HCT116 (cell line): ENCODE measurements at regions not wholly inside any gene's neighbourhood (a gene's known extent, or its start where the extent isn't known, plus 50 kb on each side); places are given as distances from the start of the nearest gene placed in this dataset.

Experiments used
- ATAC-seq: fragments of 200-7000 bp; cut with Tn5 transposase; 2 replicates; pipeline ENCODE4 v1.9.1; 2020; ENCODE audit warnings: mild to moderate bottlenecking, moderate library complexity
- BruUV-seq: library from RNA; stranded (reverse); fragments of 400-500 nt; replicated peaks from 2 replicates; lab custom pipeline; 2021; lab: Mats Ljungman, UMichigan
- CTCF ChIA-PET: fragments of 300-600 bp; sonication (Branson Sonifier 250); formaldehyde crosslinking; loops from one replicate; lab custom pipeline; 2021; ENCODE audit warnings: antibody characterized with exemption; lab: Charles Lee
- POLR2A ChIA-PET: fragments of 300-600, 350-600 bp; sonication (Branson Sonifier 250); formaldehyde crosslinking; loops from one replicate; lab custom pipeline; 2021; ENCODE audit warnings: antibody characterized with exemption; lab: Charles Lee
- RAD21 ChIA-PET, 2 experiments: fragments of 300-600 bp; sonication (Branson Sonifier 250); formaldehyde crosslinking; loops; one replicate each; lab custom pipeline; 2023; ENCODE audit warnings: low total read pairs in 2 of 2; ENCODE audit not compliant: uncharacterized antibody in 2 of 2, unreplicated experiment in 2 of 2, low non-redundant PET in 1 of 2; lab: Charles Lee
- DNase-seq: peaks from one replicate; pipeline ENCODE4 v3.0.0-alpha.2; 2010; ENCODE audit warnings: low read depth, low spot score
- H2AFZ ChIP-seq: fragments of 200-600 bp; shearing (Covaris generic), sonication (generic); 2 replicates; pipeline ENCODE4 v1.6.1; 2017; ENCODE audit warnings: low read depth, mixed run types, mixed read lengths, antibody characterized with exemption, low read length; ENCODE audit not compliant: poor library complexity, severe bottlenecking
- H3K27ac ChIP-seq: 2 replicates; pipeline ENCODE4 v1.5.1; 2012; ENCODE audit warnings: low read depth, low read length
- H3K27me3 ChIP-seq: fragments of 200-600 bp; sonication (generic); 2 replicates; pipeline ENCODE4 v1.6.1; 2016; ENCODE audit warnings: mixed run types, low read length, mixed read lengths; ENCODE audit not compliant: insufficient read depth
- H3K36me3 ChIP-seq, 2 experiments: fragments of 200-500 bp in 1 of 2; fragments of 200-600 bp in 1 of 2; sonication (Bioruptor generic) in 1 of 2; sonication (generic) in 1 of 2; 2 replicates each; pipeline versions ENCODE4 v1.5.1 to v1.6.1; 2014 to 2016; ENCODE audit warnings: low read length in 2 of 2, inconsistent platforms in 1 of 2, mixed read lengths in 1 of 2, mixed run types in 1 of 2; ENCODE audit not compliant: insufficient read depth in 2 of 2, control insufficient read depth in 1 of 2
- H3K4me1 ChIP-seq, 2 experiments: fragments of 200-600 bp in 1 of 2; sonication (generic) in 1 of 2; 2 replicates each; pipeline versions ENCODE4 v1.5.1 to v1.6.1; 2012 to 2017; ENCODE audit warnings: low read length in 2 of 2, inconsistent platforms in 1 of 2, mild to moderate bottlenecking in 1 of 2, mixed read lengths in 1 of 2, mixed run types in 1 of 2, moderate library complexity in 1 of 2; ENCODE audit not compliant: insufficient read depth in 2 of 2, control insufficient read depth in 1 of 2
- H3K4me2 ChIP-seq: fragments of 200-600 bp; sonication (generic); 2 replicates; pipeline ENCODE4 v1.6.1; 2017; ENCODE audit warnings: mixed run types, low read length, mixed read lengths
- H3K4me3 ChIP-seq, 2 experiments: fragments of 200-600 bp in 1 of 2; sonication (generic) in 1 of 2; replicated peaks in 1 of 2; 2 replicates each; pipeline ENCODE4 v1.5.1; 2011 to 2016; ENCODE audit warnings: low read length in 2 of 2, control low read depth in 1 of 2, low read depth in 1 of 2, mild to moderate bottlenecking in 1 of 2, mixed read lengths in 1 of 2, mixed run types in 1 of 2
- H3K79me2 ChIP-seq: fragments of 200-600 bp; sonication (generic); 2 replicates; pipeline ENCODE4 v1.6.1; 2017; ENCODE audit warnings: mild to moderate bottlenecking, mixed run types, low read length, moderate library complexity, mixed read lengths; ENCODE audit not compliant: insufficient read depth
- H3K9ac ChIP-seq: fragments of 200-600 bp; sonication (generic); 2 replicates; pipeline ENCODE4 v1.6.1; 2016; ENCODE audit warnings: low read length, mixed read lengths
- H3K9me2 ChIP-seq: fragments of 200-600 bp; sonication (generic), shearing (Covaris generic); 2 replicates; pipeline ENCODE4 v1.6.1; 2017; ENCODE audit warnings: mixed run types, mild to moderate bottlenecking, moderate library complexity; ENCODE audit not compliant: insufficient read depth
- H3K9me3 ChIP-seq, 2 experiments: fragments of 200-500 bp in 1 of 2; fragments of 200-600 bp in 1 of 2; sonication (Bioruptor generic) in 1 of 2; sonication (generic) in 1 of 2; 2 replicates each; pipeline ENCODE4 v1.6.1; 2014 to 2017; ENCODE audit warnings: low read length in 2 of 2, mixed read lengths in 2 of 2, inconsistent platforms in 1 of 2, low read depth in 1 of 2, mild to moderate bottlenecking in 1 of 2, mixed run types in 1 of 2, moderate library complexity in 1 of 2; ENCODE audit not compliant: control insufficient read depth in 1 of 2, insufficient read depth in 1 of 2
- H4K20me1 ChIP-seq: fragments of 200-600 bp; sonication (generic), shearing (Covaris generic); 2 replicates; pipeline ENCODE4 v1.6.1; 2017; ENCODE audit warnings: mixed run types, mild to moderate bottlenecking, moderate library complexity; ENCODE audit not compliant: insufficient read depth
- ATF3 ChIP-seq: IDR thresholded peaks from 2 replicates; pipeline ENCODE4 v1.6.1; 2012
- CBX3 ChIP-seq: IDR thresholded peaks from 2 replicates; pipeline ENCODE4 v1.6.1; 2012; ENCODE audit warnings: low read depth
- CEBPB ChIP-seq: IDR thresholded peaks from 2 replicates; pipeline ENCODE4 v1.6.1; 2012; ENCODE audit warnings: low read depth
- EGR1 ChIP-seq: IDR thresholded peaks from 2 replicates; pipeline ENCODE4 v1.6.1; 2012; ENCODE audit warnings: low read depth
- ELF1 ChIP-seq: IDR thresholded peaks from 2 replicates; pipeline ENCODE4 v1.6.1; 2012; ENCODE audit warnings: low read depth, borderline replicate concordance
- EZH2 ChIP-seq: fragments of 200-600 bp; sonication (generic); IDR thresholded peaks from 2 replicates; pipeline ENCODE4 v1.6.1; 2017; ENCODE audit warnings: antibody characterized with exemption, mixed run types
- EZH2phosphoT487 ChIP-seq: fragments of 200-600 bp; IDR thresholded peaks from 2 replicates; pipeline ENCODE4 v1.6.1; 2018; ENCODE audit warnings: antibody characterized with exemption, borderline replicate concordance
- FOSL1 ChIP-seq: IDR thresholded peaks from 2 replicates; pipeline ENCODE4 v1.6.1; 2012; ENCODE audit warnings: low read depth
- POLR2AphosphoS5 ChIP-seq: IDR thresholded peaks from 2 replicates; pipeline ENCODE4 v1.6.1; 2011; ENCODE audit warnings: mild to moderate bottlenecking, low read depth, low read length, moderate library complexity
- REST ChIP-seq: IDR thresholded peaks from 2 replicates; pipeline ENCODE4 v1.6.1; 2012; ENCODE audit warnings: low read depth
- SP1 ChIP-seq: IDR thresholded peaks from 2 replicates; pipeline ENCODE4 v1.6.1; 2012; ENCODE audit warnings: low read depth
- SRF ChIP-seq: IDR thresholded peaks from 2 replicates; pipeline ENCODE4 v1.6.1; 2012; ENCODE audit warnings: low read depth
- TCF7L2 ChIP-seq: IDR thresholded peaks from 2 replicates; pipeline ENCODE4 v1.7.0; 2011; ENCODE audit warnings: borderline replicate concordance, inconsistent platforms; ENCODE audit not compliant: insufficient read depth, insufficient read length; ENCODE audit errors: extremely low read depth
- YY1 ChIP-seq: IDR thresholded peaks from 2 replicates; pipeline ENCODE4 v1.6.1; 2011; ENCODE audit warnings: low read length, low read depth, moderate library complexity, mild to moderate bottlenecking; ENCODE audit not compliant: insufficient replicate concordance; ENCODE audit errors: extremely low read depth
- ZBTB33 ChIP-seq: IDR thresholded peaks from 2 replicates; pipeline ENCODE4 v1.6.1; 2011; ENCODE audit warnings: mild to moderate bottlenecking, low read length, moderate library complexity; ENCODE audit not compliant: insufficient replicate concordance; ENCODE audit errors: extremely low read depth
- ZFX ChIP-seq: fragments of 450-650 bp; IDR thresholded peaks from 2 replicates; pipeline ENCODE4 v1.6.1; 2017
- intact Hi-C: fragments of 100-400 bp; cut with micrococcal nuclease; formaldehyde crosslinking; loops from 2 replicates; pipeline ENCODE4 v1.10.0; 2022

GRCh38 chr2:240355962-240356361 lies 79.5 kb upstream of the GPC1 start:
- peaks cover 0 to 6% of the 10 kb centered on the region in 2 experiments; a peak in 2 of 4 replicates for H3K9me3 ChIP-seq
- no peak overlapping the region for H3K27ac ChIP-seq
- DNase-seq (no peak), ATAC-seq (no peak)
- ChIA-PET CTCF (no interaction called here), POLR2A (no interaction called here), RAD21 (no interaction called here)
- no peak overlapping the region for H3K9ac ChIP-seq
- H3K79me2 ChIP-seq = no peaks in the 10 kb centered on the region
- peaks cover 0 to 3% of the 10 kb centered on the region in 2 experiments; a peak in 1 of 4 replicates for H3K4me1 ChIP-seq
- no TSS peak for BruUV-seq
- no peaks in the 10 kb centered on the region for H3K27me3 ChIP-seq
- intact Hi-C loops = no loop called here
- TF ChIP-seq SRF (no peak), SP1 (no peak), FOSL1 (no peak), CBX3 (no peak), EGR1 (no peak), EZH2phosphoT487 (no peak), ZBTB33 (no peak), TCF7L2 (no peak), ZFX (no peak), EZH2 (no peak), ELF1 (no peak), YY1 (no peak), ATF3 (no peak), CEBPB (no peak), POLR2AphosphoS5 (no peak), REST (no peak)
- H3K4me3 ChIP-seq = no peak overlapping the region
- no peaks in the 10 kb centered on the region for H4K20me1 ChIP-seq
- H3K36me3 ChIP-seq = no peaks in the 10 kb centered on the region; a peak in 1 of 4 replicates
- no peaks in the 10 kb centered on the region for H3K9me2 ChIP-seq
- no peak overlapping the region for H2AFZ ChIP-seq
- H3K4me2 ChIP-seq = no peak overlapping the region
